Brain microvascular endothelial cell (primary cell): ENCODE measurements at regions not wholly inside any gene's neighbourhood (a gene's known extent, or its start where the extent isn't known, plus 50 kb on each side); places are given as distances from the start of the nearest gene placed in this dataset.

Source experiments
- DNase-seq: peaks from one replicate; pipeline ENCODE4 v3.0.0-alpha.2; 2020
- H3K27ac ChIP-seq: fragments of 250-450 bp; sonication (Bioruptor Pico); 2 replicates; pipeline ENCODE4 v1.5.1; 2020; ENCODE audit warnings: mild to moderate bottlenecking, moderate library complexity
- H3K27me3 ChIP-seq: fragments of 250-450 bp; sonication (Bioruptor Pico); replicated peaks from 2 replicates; pipeline ENCODE4 v1.5.1; 2020; ENCODE audit warnings: mild to moderate bottlenecking
- H3K36me3 ChIP-seq: fragments of 250-450 bp; sonication (Bioruptor Pico); replicated peaks from 2 replicates; pipeline ENCODE4 v1.5.1; 2020; ENCODE audit warnings: mild to moderate bottlenecking
- H3K4me3 ChIP-seq: 2 replicates; pipeline ENCODE4 v1.5.1; 2011; ENCODE audit warnings: low read depth, mild to moderate bottlenecking, control low read depth, low read length, moderate library complexity
- CTCF ChIP-seq: IDR thresholded peaks from 2 replicates; pipeline ENCODE4 v1.5.1; 2011; ENCODE audit warnings: low read depth, mild to moderate bottlenecking, moderate library complexity, low read length, control low read depth, inconsistent platforms; ENCODE audit errors: missing control alignments
- in situ Hi-C: cut with HindIII; loops from 2 replicates; pipeline ENCODE4 v1.10.0; 2017; ENCODE audit warnings: low sequenced_read_pairs, low pct_ligation_motif_present

GRCh38 chr15:46622851-46623250, 988.0 kb downstream of the SQOR start:
- DNase-seq: no peak
- Histone ChIP-seq H3K27ac (no peak overlapping the region), H3K4me3 (no peak overlapping the region), H3K36me3 (no peaks in the 10 kb centered on the region), H3K27me3 (no peaks in the 10 kb centered on the region)
- no peak for TF ChIP-seq CTCF
- in situ Hi-C loops: no loop called here

GRCh38 chr15:46636206-46636605, 1001.4 kb downstream of the SQOR start:
- Histone ChIP-seq H3K4me3 (no peak overlapping the region), H3K36me3 (no peaks in the 10 kb centered on the region), H3K27ac (no peak overlapping the region), H3K27me3 (no peaks in the 10 kb centered on the region)
- in situ Hi-C loops: no loop called here
- DNase-seq: no peak
- no peak for TF ChIP-seq CTCF

GRCh38 chr15:46644501-46645481, 1010.0 kb downstream of the SQOR start:
- in situ Hi-C loops: no loop called here
- Histone ChIP-seq H3K27me3 (no peaks in the 10 kb centered on the region), H3K27ac (no peak overlapping the region), H3K36me3 (no peaks in the 10 kb centered on the region), H3K4me3 (no peak overlapping the region)
- DNase-seq: no peak
- no peak for TF ChIP-seq CTCF

- TF ChIP-seq CTCF: no peak
- in situ Hi-C loops: no loop called here
Measured at GRCh38 chr15:46646490-46646889, 1011.7 kb downstream of the SQOR start.

GRCh38 chr15:46647046-46647445, 1012.2 kb downstream of the SQOR start:
- no peaks in the 10 kb centered on the region for H3K36me3 ChIP-seq
- TF ChIP-seq CTCF: no peak

More at GRCh38 chr15:46646490-46646889, 1011.7 kb downstream of the SQOR start:
- no peak for DNase-seq
- Histone ChIP-seq H3K27ac (no peak overlapping the region), H3K27me3 (no peaks in the 10 kb centered on the region), H3K36me3 (no peaks in the 10 kb centered on the region), H3K4me3 (no peak overlapping the region)

More at GRCh38 chr15:46647046-46647445, 1012.2 kb downstream of the SQOR start:
- no peak overlapping the region for H3K4me3 ChIP-seq
- no peak overlapping the region for H3K27ac ChIP-seq
- no peaks in the 10 kb centered on the region for H3K27me3 ChIP-seq
- in situ Hi-C loops: no loop called here
- no peak for DNase-seq
